Right renal cortex interstitium (tissue), 3 donors: ENCODE measurements at regions not wholly inside any gene's neighbourhood (a gene's known extent, or its start where the extent isn't known, plus 50 kb on each side); places are given as distances from the start of the nearest gene placed in this dataset.

Source experiments
- DNase-seq, 3 donors: peaks; one replicate each; pipeline ENCODE4 v3.0.0-alpha.2; 2013; ENCODE audit warnings: low read depth in 3 of 3, low spot score in 2 of 3

DNA sequence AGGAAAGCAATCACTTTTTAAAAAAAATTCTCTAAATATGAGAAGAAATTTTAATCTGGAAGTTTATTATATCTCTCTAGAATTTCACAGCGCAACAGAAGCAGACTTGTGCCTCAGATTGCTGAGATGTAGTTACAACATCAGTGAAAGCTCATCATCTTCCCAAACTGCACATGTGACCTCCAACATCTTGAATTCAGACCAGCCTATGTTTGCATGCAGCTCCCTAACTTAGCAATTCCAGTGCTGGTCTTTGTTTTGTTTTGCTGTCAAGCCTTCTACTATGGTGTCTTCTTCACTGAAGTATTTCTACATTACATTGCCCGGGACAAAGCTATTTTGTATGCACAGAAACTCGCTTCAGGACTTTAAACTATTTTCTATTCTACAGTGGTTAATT lies 684.8 kb upstream of the PTBP2 start:
- DNase-seq, result no peak

DNA sequence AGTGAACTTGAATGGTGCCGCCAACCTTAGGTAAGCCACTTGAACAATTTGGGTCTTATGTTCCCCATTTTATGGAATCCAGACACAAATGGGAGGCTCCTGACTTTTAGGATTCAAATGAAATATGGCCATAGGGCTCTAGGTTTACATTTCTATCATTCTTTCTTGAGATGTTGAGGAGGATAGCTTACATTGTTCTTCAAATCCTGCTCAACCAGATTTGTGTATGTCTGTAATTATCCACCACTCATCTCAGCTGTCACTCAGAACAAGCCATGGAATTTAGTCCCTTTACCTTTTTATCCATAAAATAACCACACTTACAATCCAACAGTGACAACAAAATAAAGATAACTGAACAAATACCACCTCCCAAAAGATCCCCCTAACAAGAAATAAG lies 682.9 kb upstream of the PTBP2 start:
- no peak for DNase-seq

DNA sequence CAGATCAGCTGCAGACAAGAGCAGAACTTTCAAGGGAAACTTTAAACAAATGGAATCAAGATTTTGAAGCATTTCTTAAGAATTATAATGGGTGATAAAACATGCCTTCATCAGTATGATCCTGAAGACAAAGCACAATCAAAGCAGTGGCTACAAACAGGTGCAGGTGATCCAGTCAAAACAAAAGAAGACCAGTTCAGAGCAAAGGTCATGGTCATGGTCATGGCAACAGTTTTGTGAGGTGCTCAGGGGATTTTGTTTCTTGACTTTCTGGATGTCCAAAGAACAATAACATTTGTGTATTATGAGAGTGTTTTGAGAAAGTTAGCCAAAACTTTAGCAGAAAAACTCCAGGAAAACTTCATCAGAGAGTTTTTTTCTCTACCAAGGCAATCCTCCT lies 681.7 kb upstream of the PTBP2 start:
- no peak for DNase-seq

DNA sequence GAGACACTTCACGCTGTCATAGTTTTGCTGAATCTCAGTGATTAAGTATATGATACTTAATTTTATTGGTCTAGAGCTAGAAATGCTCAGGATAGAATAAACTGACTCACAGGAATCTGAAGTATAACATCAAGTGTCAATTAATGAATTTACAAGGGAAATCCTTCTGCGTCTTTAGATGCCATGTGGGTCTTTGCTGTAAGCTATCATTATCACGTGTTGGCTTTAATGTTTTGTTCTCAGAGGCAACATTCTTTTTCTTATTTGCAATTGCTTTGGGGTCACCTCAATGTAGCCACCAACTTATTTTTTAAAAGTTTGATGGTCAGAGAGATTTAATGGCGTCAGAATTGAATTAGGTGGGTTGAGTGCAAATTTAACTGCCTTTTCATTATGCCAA lies 680.1 kb upstream of the PTBP2 start:
- DNase-seq, result no peak

DNA sequence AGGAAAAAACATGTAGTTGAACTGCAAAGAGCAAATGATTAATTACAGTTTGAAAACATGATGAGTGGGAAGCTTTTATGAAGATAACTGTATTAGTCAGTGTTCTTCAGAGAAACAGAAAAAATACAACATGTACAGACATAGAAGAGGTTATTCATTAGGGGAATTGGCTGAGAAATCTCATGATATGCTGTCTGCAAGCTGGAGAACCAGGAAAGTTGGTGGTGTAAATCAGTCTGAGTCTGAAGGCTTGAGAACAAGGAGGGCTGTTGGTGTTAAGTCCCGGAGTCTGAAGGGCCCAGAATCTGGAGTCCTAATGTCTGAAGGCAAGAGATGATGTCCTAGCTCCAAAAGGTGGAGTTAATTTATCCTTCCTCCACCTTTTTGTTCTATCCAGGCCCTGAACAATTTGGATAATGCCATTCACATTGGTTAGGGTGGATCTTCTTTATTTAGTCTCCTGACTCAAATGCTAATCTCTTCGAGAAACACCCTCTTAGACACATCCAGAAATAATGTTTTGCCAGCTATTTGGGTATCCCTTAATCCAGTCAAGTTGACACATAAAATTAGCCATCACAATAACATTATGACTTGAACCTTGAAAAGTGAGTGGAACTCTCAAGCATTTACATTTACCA lies 672.9 kb upstream of the PTBP2 start:
- DNase-seq, result no peak

DNA sequence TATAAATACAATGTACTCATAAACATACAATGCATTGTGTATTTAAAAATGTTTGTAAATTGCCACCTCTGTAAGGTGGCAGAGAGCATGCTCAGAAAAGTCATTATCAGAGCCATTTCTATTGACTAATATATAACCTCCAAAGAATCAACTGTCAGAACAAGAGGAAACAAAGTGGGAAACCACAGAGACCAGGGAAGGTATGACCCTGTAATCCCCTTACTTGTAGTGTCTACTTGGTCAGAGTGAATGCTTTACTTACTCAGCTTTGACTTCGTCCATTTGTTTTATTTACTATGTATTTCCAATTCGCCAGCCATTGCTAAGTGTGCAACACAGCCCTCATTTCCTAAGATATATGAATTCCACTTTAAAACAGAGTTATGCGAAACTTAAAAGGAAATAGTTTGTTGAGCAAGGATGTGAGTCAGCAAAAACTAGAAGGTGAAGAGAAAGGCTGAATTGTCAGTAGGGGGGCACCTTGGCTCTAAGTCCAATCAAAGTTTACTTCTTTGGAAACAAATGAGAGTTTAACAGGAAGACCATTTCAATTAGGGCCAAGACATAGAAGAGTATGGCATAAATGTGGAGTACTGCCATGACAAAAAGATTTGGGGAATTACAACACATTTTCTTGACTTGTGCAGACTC lies 671.7 kb upstream of the PTBP2 start:
- DNase-seq, result no peak

DNA sequence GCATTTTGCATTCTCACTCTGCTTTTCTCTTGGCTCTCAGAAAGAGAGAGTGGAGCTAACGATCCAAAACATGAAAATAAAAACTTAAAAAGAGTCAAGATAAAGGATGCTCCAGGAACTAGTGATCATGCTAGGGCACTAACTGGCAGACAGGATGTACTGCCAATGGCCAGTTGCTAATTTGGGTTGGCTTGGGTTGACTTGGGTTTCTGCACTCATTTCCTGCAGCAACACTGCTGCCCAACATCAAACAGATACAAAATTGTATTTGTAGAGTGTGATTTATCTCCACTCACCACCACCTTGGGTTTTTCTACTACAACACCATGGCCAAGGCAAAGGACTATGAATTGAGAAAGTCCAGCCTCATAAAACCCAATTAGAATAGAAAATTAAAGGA lies 662.3 kb upstream of the PTBP2 start:
- DNase-seq, result no peak

DNA sequence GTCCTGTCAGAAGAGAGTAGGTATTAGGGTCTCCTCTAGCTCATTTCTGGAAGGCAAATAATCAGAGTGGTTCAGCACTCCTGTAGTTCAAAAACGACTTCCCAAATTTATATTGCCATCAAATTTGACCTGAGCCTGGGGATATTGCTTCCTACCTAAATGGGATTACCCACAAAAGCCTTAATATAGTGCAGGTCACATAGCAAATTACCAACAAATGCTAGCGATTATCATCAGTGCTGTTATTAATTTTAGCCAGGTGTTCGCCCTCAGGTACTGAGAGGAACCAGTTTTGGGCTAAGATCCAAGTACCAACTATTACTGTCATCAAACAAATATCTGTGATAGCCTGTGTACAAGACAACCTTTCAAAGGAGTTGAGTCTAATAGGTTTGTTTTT lies 661.8 kb upstream of the PTBP2 start:
- no peak for DNase-seq

DNA sequence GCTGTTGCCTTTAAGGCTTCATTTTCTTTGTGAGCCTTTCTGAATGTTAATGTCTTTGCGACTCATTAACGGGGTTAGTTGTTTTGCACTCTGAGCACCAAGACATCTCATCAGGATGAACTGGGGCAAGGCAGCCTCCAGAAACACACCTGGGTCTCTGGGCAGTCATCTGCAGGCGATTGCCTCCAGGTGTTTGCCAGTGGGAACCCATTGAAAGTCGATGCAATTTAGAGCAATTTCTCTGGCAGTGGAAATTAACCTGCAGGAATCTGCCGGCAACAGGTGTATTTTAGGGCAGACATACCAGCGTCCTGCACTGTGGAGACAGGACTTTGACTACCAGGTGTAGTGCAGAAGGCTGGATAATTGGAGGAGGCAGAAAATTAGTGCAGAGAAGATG lies 661.0 kb upstream of the PTBP2 start:
- DNase-seq, result no peak

DNA sequence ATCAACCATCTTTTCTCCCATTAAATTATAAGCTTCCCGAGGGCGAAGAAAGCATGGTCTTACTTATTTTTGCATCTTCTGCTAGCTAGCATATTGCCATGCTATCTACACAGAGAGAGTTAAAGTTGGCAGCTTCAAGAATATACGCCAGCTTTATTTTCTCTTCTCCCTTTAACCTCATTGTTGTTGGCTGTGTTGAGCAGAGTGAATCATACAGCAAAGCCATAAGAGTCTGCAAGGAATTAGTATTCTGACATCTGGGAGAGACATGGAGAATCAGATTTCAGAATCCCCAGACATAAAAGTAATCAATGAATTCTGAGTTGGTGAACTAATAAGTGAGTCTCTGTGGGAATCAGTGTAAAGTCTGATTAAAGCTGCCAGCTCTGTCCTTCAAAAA lies 649.6 kb upstream of the PTBP2 start:
- DNase-seq, result no peak

DNA sequence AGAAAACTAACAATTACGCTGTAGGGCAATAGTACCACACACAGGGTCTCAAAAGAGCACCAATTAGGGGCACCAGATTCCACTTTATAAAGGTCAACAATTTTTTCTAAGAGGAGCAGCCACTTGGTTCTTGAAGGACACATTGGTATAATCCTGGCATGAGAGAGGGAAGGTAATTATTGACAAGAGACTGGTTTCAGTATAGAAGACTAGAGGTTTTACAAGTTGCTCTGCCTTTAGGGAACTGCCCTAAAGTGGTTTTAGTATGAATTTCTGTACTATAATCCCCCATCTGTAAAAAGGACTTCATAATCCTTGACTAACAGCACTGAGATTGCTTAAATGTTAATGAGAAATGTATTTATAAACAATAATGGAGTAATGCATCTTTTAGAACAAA lies 648.5 kb upstream of the PTBP2 start:
- DNase-seq, result no peak

DNA sequence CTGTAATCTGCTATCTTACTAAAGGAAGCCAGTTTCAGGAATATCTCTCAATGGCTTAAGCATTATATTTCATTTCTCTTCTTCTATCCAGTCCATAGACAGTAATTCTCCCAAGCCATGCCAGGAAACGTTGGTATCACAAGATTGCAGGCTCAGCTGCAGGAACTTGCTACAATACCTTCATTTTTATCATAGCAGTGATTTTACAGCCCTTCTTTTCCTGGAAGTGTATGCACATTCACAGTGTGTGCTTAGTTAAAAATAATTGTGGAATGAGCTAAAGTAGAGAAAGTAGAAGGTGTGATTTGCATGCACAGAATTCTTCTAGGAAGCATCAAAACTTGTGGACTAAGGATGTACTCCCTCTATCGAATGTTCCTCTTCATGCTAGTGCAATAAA lies 647.2 kb upstream of the PTBP2 start:
- DNase-seq, result no peak

DNA sequence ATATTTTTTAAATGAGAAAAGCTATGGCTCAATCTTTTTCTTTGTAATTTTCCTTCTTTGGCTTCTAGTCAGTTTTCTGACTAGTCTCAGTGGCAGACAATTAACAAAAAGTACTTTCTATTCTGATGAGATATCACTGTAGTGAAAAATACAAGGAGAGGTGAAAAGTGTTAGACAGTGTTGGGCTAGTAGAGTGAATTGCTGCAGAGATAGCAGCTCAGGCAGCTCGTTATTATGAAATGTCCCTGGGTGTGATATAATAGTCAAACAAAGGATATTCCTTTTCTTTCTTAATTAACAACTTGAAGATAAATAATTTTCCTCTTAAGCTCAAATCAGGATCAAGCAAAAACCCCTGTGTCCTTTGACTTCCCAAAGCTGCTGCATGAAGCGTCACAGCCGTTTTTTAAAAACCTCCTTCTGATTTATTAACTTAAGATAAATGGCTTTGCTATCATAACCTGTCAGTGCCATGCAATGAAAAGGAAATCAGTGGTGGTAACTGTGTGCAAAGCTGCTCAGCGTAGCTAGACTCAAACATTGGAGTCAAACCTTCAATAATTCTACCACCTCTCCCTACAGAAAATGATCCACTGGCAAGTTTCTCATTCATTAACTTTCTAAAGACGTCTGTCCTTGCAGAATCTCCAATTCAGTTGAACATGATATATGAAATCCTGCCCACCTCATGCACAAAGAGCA lies 646.6 kb upstream of the PTBP2 start:
- no peak for DNase-seq

DNA sequence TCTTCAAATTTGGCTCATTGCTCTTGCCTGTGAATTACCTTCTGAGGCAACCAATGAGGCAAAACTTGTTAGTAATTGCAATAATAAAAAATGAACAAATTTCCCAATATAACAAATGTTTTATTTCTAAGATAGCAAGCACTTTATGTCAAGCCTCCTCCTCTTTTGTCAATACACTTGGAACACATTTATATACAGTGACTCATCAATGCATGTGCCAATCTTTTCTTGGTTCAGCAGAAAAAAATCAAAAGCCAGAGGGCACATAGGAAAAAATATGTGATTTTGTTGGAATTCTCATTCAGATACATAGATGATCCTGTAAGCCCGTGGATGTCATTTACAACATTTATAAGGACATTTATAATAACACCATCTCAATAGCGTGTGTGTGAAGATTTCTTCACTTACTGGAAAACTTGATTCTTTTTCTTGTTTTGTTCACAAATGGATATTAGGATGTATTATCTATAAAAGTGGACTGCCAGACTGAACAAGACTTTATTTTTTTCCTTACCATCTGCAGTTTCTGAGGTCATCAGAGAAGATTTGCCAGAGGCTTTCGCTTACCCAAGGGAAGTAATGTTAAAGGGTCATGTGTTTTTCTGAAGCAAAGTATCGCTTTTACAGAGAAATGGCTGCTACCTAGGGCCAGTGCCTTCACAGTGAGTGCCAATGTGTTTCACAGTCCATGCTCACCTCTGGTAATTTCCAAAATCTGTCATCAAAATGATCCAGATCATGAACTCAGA lies 645.7 kb upstream of the PTBP2 start:
- DNase-seq, result no peak

DNA sequence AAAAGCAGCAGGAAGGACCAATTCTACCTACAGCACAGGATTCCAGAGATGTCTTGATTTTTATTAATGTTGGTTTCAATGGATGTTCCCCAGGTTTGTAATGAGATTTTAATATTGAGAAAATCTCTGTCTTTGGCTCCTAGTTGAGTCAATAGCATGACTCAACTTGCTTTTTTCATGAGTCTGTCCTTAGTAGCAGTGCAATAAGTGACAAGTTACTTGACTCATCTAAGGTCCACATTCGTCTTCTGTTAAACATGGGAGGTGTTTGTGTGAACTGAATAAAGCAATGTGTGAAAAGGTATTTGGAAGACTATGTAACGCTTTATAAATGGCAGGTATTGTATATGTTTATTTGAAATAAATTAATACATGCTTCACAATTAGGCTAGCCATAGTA lies 645.0 kb upstream of the PTBP2 start:
- DNase-seq, result no peak

DNA sequence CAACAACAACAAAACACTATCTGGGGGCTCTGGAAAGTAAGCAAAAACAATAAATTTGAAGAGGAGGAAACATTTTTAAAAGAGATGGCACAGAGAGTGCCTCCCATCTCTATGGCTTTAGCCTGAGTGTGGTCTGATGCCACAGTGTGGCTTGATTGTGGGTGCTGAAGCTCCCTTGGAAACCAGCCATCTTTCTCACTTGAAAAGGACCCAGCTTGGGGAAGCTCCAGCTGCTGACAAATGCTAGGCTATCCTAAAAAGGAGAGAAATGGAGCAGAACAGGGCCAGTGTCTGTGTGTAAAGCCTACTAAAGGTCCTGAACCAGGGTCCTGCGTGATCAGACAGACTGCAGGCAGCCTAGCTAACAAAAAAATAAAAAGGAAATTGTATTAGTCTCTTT lies 642.0 kb upstream of the PTBP2 start:
- no peak for DNase-seq

DNA sequence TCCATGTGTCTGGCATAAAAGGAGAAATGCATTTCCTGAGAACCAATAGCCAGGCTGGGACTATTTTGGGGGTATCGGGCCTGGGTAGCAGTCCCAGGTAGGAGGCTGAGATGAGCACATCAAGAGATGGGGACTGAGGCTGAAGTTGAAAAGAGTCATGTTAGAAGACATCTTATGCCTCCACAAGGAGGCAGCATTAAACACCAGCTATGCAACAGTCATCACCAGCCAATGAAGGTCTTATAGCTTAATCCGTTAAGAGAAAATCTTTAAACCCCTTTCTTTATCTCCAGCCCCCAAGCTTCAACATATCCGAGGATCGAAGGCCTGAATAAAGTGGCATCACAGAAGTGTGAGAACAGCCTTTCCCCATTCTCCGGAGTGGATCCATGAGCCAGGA lies 640.7 kb upstream of the PTBP2 start:
- DNase-seq, result no peak

DNA sequence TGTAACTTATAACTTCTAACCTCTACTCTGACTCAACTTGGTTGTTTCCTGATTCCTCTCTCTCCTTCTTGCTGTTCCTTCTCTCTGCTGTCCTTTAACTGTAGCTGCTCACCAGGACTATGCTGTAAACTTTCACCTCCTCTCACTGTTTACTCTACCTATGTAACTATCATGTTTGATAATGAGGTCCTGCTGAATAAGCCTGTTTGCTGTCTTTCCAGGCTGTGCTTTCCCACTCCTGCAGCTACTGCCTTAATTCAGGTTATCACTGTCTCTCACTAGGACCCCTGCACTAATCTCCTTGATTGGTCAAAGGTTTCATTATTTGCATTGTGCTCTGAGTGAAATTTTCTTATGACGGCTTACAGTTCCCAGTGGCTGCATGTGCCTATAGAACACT lies 633.9 kb upstream of the PTBP2 start:
- DNase-seq, result no peak

DNA sequence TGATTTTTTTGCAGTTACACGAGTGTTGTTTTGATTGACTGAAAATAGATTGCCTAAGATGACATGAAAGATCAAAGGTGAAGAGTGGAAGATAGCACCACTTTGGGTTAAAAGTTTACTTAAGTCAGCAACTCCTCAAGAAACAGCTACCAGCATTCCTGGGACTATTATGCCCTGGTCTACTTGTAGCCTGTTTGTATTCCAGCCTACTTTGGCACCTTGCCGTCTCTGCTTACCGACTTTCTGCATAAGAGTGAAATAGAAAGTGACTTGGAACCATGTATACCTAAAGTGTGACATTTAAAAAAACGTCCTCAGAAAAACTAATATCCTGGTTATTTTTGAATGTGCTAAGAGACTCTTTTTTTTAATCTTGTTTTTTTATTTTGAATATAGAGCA lies 631.5 kb upstream of the PTBP2 start:
- DNase-seq, result no peak

DNA sequence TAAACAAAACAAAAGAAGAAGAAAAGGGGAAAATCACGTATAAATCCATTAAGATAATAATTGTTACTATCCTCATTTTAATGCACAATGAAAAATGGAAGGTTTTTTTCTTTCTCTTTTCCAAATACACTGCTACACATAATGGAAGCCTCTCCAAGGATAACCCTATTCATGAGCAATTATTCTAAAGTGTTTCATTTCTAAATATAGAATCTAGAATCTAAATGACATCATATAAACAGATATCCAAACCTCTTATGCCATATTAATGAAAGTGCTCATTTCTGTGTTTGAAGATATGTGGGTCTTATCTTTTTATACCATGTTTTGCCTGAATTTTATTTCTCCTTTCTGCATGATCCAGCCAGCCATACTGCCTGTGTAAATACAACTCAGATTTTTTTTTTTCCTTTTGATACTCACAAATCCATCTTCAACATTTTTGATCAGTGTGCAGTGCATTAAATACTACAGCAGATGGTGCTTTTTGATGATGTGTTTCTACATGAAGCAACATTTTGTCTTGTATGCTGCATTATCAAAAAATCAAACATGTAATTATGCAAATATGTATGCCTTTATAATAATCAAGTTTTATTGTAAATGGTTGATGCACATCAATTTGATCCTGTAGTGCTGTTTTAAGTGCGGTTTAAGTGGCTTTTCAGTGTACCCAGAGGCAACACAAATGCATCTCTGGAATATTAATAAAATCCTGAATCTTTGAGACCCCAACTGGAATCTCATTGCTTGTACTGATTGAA lies 625.6 kb upstream of the PTBP2 start:
- no peak for DNase-seq
